ENCODE measurements at regions not wholly inside any gene's neighbourhood (a gene's known extent, or its start where the extent isn't known, plus 50 kb on each side); places are given as distances from the start of the nearest gene placed in this dataset.

- no peaks in the 10 kb centered on the region for H3K9me3 ChIP-seq (ENCODE audit: control insufficient read depth, insufficient read depth, low read depth, low read length)
- H3K4me3 ChIP-seq (ENCODE audit: low read depth, low read length) = no peak overlapping the region
- no peak overlapping the region for H3K27ac ChIP-seq (ENCODE audit: extremely low read depth, low read depth, low read length)
- no peaks in the 10 kb centered on the region for H3K36me3 ChIP-seq (ENCODE audit: control insufficient read depth in 2 of 2, insufficient read depth in 1 of 2, low read length in 2 of 2)
- ChIA-PET CTCF (interaction anchor here (0.5 kb wide), 1 partner anchor 345 kb away, joined by 3 read pairs; no protein-coding TSS in a partner anchor), POLR2A (no interaction called here)
- TF ChIP-seq RBAK (tag by site-specific recombination; IDR thresholded peaks at IDR 0.05) = no peak
- TF ChIP-seq ZBTB1 (tag by site-specific recombination; IDR thresholded peaks at IDR 0.05) = no peak
- no peak for TF ChIP-seq HOXC10 (CRISPR knock-in tag; IDR thresholded peaks at IDR 0.05)
- TF ChIP-seq ZSCAN30 (tag by site-specific recombination; IDR thresholded peaks at IDR 0.05) = no peak
- TF ChIP-seq ZNF121 (tag by site-specific recombination; IDR thresholded peaks at IDR 0.05) = no peak
- TF ChIP-seq ZNF362 (tag by site-specific recombination; IDR thresholded peaks at IDR 0.05) = no peak
- no peak for TF ChIP-seq ZNF2 (tag by site-specific recombination; IDR thresholded peaks at IDR 0.05)
- no peak for TF ChIP-seq ZNF132 (tag by site-specific recombination; IDR thresholded peaks at IDR 0.05; ENCODE audit: borderline replicate concordance)
- TF ChIP-seq ZNF707 (tag by site-specific recombination; IDR thresholded peaks at IDR 0.05) = no peak
- TF ChIP-seq KLF1 (tag by site-specific recombination; IDR thresholded peaks at IDR 0.05) = no peak
- no peak for TF ChIP-seq ZNF48 (tag by site-specific recombination; IDR thresholded peaks at IDR 0.05)
- no peak for TF ChIP-seq WT1 (tag by site-specific recombination; IDR thresholded peaks at IDR 0.05)
- no peak for TF ChIP-seq ZFHX2 (tag by site-specific recombination; conservative IDR thresholded peaks at IDR 0.05)
- no peak for TF ChIP-seq ZNF16 (tag by site-specific recombination; IDR thresholded peaks at IDR 0.05; ENCODE audit: low read depth)
- TF ChIP-seq AEBP2 (tag by site-specific recombination; IDR thresholded peaks at IDR 0.05; ENCODE audit: borderline replicate concordance) = no peak
- no peak for TF ChIP-seq ZXDB (tag by site-specific recombination; IDR thresholded peaks at IDR 0.05)
- TF ChIP-seq ZNF302 (tag by site-specific recombination; IDR thresholded peaks at IDR 0.05; ENCODE audit: low read depth) = no peak
- TF ChIP-seq ZNF114 (tag by site-specific recombination; IDR thresholded peaks at IDR 0.05) = no peak
- no peak for TF ChIP-seq ZBTB10 (tag by site-specific recombination; IDR thresholded peaks at IDR 0.05)
- no peaks in the 10 kb centered on the region for H3K4me1 ChIP-seq (ENCODE audit: control insufficient read depth, insufficient read depth, low read length)
Measured at GRCh38 chr3:159605776-159606175, 382.9 kb upstream of the IL12A start.

- Histone ChIP-seq H3K36me3 (ENCODE audit: control insufficient read depth in 2 of 2, insufficient read depth in 1 of 2, low read length in 2 of 2) (no peaks in the 10 kb centered on the region), H3K27ac (ENCODE audit: extremely low read depth, low read depth, low read length) (no peak overlapping the region), H3K9me3 (ENCODE audit: control insufficient read depth, insufficient read depth, low read depth, low read length) (no peaks in the 10 kb centered on the region), H3K4me1 (ENCODE audit: control insufficient read depth, insufficient read depth, low read length) (no peaks in the 10 kb centered on the region), H3K4me3 (ENCODE audit: low read depth, low read length) (no peak overlapping the region)
- ChIA-PET CTCF (interaction anchor here (1.4 kb wide), 1 partner anchor 197 kb away, joined by 6 read pairs; no protein-coding TSS in a partner anchor), POLR2A (no interaction called here)
- no peak for TF ChIP-seq GLIS1 (tag by site-specific recombination; IDR thresholded peaks at IDR 0.05)
- no peak for TF ChIP-seq ZNF223 (tag by site-specific recombination; IDR thresholded peaks at IDR 0.05)
- no peak for TF ChIP-seq ZNF639 (tag by site-specific recombination; IDR thresholded peaks at IDR 0.05)
Measured at GRCh38 chr3:159607856-159608255, 380.8 kb upstream of the IL12A start.

All from HEK293 (cell line).